Upper lobe of right lung (tissue), 1 donor: ENCODE measurements at regions not wholly inside any gene's neighbourhood (a gene's known extent, or its start where the extent isn't known, plus 50 kb on each side); places are given as distances from the start of the nearest gene placed in this dataset.

Source experiments
- ATAC-seq: fragments of 200-7000 bp; cut with Tn5 transposase; one replicate; pipeline ENCODE4 v1.9.1; 2020; ENCODE audit warnings: mild to moderate bottlenecking, moderate library complexity
- DNase-seq: peaks from one replicate; pipeline ENCODE4 v3.0.0-alpha.2; 2020
- H3K27ac ChIP-seq: fragments of 200-600 bp; one replicate; pipeline ENCODE4 v1.8.0; 2022
- H3K27me3 ChIP-seq: fragments of 200-600 bp; one replicate; pipeline ENCODE4 v1.8.0; 2022; ENCODE audit warnings: mild to moderate bottlenecking
- H3K36me3 ChIP-seq: fragments of 200-600 bp; one replicate; pipeline ENCODE4 v1.8.0; 2022
- H3K4me1 ChIP-seq: fragments of 200-600 bp; one replicate; pipeline ENCODE4 v1.8.0; 2022
- H3K4me3 ChIP-seq: fragments of 200-600 bp; one replicate; pipeline ENCODE4 v1.8.0; 2022; ENCODE audit warnings: mild to moderate bottlenecking
- H3K9me3 ChIP-seq: fragments of 200-600 bp; one replicate; pipeline ENCODE4 v1.8.0; 2022
- intact Hi-C: fragments of 100-400 bp; cut with DNase I; formaldehyde crosslinking; loops from one replicate; pipeline ENCODE4 v1.11.0; 2022
- TF ChIP-seq, protein P1 (sequence below): fragments of 200-600 bp; IDR thresholded peaks from one replicate; pipeline ENCODE4 v1.8.0; 2022; ENCODE audit warnings: antibody characterized with exemption
- donor health status: DM: no; HTN: yes; CAD: no; lungs with severe emphysema.

DNA sequence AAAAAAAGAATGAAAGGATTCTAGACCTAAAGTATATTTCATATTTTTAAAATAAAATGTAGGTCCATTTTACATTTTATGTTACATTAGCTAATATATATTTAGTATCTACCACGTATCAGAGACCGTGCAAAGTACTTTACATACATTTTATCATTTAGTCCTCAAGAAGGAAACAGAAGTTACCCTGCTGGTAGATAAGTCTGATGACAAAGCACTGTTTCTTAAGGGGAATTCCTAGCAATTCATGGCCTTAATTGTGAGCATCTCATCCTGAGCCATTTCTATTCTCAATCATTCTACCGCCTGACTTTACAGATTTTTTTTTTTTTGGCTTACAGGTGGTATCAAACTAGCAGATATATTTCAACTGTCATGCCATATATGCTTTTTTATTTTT is 367.7 kb downstream of the PRELID2 start:
- TF ChIP-seq, protein P1, sequence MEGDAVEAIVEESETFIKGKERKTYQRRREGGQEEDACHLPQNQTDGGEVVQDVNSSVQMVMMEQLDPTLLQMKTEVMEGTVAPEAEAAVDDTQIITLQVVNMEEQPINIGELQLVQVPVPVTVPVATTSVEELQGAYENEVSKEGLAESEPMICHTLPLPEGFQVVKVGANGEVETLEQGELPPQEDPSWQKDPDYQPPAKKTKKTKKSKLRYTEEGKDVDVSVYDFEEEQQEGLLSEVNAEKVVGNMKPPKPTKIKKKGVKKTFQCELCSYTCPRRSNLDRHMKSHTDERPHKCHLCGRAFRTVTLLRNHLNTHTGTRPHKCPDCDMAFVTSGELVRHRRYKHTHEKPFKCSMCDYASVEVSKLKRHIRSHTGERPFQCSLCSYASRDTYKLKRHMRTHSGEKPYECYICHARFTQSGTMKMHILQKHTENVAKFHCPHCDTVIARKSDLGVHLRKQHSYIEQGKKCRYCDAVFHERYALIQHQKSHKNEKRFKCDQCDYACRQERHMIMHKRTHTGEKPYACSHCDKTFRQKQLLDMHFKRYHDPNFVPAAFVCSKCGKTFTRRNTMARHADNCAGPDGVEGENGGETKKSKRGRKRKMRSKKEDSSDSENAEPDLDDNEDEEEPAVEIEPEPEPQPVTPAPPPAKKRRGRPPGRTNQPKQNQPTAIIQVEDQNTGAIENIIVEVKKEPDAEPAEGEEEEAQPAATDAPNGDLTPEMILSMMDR = no peak
- no peaks in the 10 kb centered on the region for H3K4me1 ChIP-seq
- no peaks in the 10 kb centered on the region for H3K27me3 ChIP-seq
- H3K36me3 ChIP-seq = no peaks in the 10 kb centered on the region
- H3K9me3 ChIP-seq = no peaks in the 10 kb centered on the region
- H3K27ac ChIP-seq = no peak overlapping the region
- no peak overlapping the region for H3K4me3 ChIP-seq
- ATAC-seq (no peak), DNase-seq (no peak)
- intact Hi-C loops = no loop called here

DNA sequence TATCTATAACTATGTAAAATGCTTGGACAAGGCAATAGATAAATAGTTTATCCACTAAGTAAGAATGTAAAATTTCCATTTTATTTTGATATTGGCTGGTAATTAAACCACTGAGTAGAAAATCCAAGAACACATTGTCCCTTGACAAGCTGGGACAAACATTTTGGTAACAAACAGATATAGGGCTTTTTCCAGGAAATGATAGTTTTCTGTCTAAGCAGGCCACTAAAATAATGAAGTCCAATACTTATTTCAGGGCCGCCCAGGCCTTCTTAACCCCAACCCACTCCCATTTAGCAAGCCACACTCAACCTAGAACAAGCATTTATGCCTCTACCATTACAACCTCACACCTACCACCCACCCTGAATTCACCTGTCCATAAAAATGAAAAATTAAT is 368.6 kb downstream of the PRELID2 start:
- Histone ChIP-seq H3K4me1 (no peaks in the 10 kb centered on the region), H3K9me3 (no peaks in the 10 kb centered on the region), H3K27ac (no peak overlapping the region), H3K36me3 (no peaks in the 10 kb centered on the region), H3K4me3 (no peak overlapping the region), H3K27me3 (no peaks in the 10 kb centered on the region)
- TF ChIP-seq, protein P1 = no peak
- intact Hi-C loops = no loop called here
- ATAC-seq (no peak), DNase-seq (no peak)

DNA sequence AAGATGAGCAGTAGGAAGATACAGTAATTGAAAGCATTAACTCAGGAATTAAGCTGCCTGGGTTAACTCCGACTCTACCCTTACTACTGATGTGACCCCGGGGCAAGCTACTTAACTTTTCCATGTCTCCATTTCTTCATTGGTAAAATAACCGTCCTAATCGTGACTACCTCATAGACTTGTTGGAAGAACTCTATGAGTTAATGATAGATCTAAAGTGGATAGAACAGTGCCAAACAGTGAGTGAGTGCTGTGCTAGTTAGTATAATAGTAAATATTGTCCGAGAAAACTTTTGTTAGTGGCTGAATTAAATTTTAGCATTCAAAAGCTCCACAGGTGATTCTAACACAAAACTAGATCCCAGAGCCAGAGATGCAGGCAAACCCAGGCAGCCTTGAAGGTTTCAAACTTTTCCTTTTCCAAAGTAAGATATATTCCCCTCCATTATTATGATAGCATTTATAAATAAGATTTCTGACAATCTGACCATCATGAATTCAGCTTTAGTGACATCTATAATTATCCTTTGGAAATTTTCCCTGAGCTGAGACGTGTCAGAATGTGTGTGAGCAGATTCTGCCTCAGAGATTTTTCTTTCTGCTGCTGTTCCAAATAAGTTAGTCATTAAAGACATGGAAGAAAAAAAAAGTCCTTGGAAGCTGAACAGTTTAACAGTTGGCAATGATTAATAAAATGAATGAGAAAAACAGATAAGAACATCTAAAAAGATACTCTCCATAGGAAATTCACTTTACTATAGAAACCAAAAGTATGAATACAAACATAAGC is 369.5 kb downstream of the PRELID2 start:
- Histone ChIP-seq H3K27ac (no peak overlapping the region), H3K9me3 (no peaks in the 10 kb centered on the region), H3K4me3 (no peak overlapping the region), H3K36me3 (no peaks in the 10 kb centered on the region), H3K27me3 (no peaks in the 10 kb centered on the region), H3K4me1 (no peaks in the 10 kb centered on the region)
- DNase-seq (no peak), ATAC-seq (no peak)
- intact Hi-C loops = no loop called here
- TF ChIP-seq, protein P1 = no peak

DNA sequence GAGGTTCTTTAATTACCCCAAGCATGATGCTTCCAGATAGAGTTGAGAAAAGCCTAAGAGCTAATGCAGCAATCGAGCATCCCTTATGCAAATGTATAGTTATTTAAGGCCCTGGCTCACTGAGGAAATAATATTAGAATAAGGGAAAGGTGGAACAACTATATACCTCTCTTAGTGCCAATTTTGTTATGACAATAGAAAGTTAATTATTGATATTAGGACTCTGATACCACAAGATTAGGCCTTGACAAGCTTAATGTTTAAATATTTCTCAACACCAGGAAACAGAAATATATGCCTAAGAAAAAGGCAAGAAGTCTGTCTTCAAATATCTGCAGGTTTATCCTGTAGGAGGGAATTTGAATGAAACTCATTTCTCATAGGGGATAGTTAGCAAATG is 371.0 kb downstream of the PRELID2 start:
- H3K4me1 ChIP-seq = no peaks in the 10 kb centered on the region
- H3K4me3 ChIP-seq = no peak overlapping the region
- no peak for DNase-seq
- TF ChIP-seq, protein P1 = no peak
- H3K27ac ChIP-seq = no peak overlapping the region
- no peaks in the 10 kb centered on the region for H3K36me3 ChIP-seq
- H3K9me3 ChIP-seq = no peaks in the 10 kb centered on the region
- intact Hi-C loops = no loop called here
- no peak for ATAC-seq
- no peaks in the 10 kb centered on the region for H3K27me3 ChIP-seq

DNA sequence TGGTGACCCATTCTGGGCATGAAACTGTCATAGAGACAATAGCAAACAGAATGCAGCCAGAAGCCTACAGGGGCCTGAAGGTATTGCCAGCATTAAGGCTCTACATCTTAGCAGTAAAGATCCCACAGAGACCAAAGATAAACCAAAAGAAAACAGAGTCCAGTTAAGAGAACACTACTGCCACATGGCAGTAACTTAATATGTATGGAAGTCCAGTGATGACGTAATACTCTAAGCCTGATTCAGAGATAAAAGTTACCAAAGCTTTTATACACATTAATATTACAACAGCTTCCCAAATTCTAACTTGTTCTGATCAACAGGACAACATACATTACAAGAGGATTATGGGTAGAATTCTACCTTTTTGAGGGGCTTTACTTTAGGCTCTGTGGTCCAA is 371.5 kb downstream of the PRELID2 start:
- intact Hi-C loops = no loop called here
- ATAC-seq (no peak), DNase-seq (no peak)
- no peaks in the 10 kb centered on the region for H3K4me1 ChIP-seq
- H3K9me3 ChIP-seq = no peaks in the 10 kb centered on the region
- TF ChIP-seq, protein P1 = no peak
- H3K4me3 ChIP-seq = no peak overlapping the region
- H3K27me3 ChIP-seq = no peaks in the 10 kb centered on the region
- H3K36me3 ChIP-seq = no peaks in the 10 kb centered on the region
- H3K27ac ChIP-seq = no peak overlapping the region

DNA sequence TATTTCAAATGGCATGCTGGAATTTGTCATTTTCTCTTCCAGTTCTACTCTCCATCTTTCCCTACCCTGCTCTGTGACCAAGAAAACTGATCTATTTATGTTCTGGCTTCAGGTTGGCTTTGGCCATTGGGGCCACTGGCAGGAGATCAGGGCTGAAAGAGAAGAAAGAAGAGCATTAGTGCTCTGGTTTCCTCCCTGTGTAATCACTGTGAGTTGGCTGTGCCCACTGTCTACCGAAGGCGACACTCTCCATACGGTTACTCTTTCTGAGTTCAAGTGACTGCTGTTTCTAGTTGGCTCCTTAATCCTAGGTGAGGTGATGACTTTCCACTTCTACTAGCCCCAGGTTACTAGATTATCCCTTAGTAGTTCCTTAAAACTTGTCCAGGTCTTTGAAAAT is 372.6 kb downstream of the PRELID2 start:
- no peaks in the 10 kb centered on the region for H3K36me3 ChIP-seq
- TF ChIP-seq, protein P1 = no peak
- intact Hi-C loops = no loop called here
- ATAC-seq (no peak), DNase-seq (no peak)
- H3K27me3 ChIP-seq = no peaks in the 10 kb centered on the region
- no peaks in the 10 kb centered on the region for H3K9me3 ChIP-seq
- H3K4me3 ChIP-seq = no peak overlapping the region
- no peak overlapping the region for H3K27ac ChIP-seq
- H3K4me1 ChIP-seq = no peaks in the 10 kb centered on the region
